ENCODE measurements at regions not wholly inside any gene's neighbourhood (a gene's known extent, or its start where the extent isn't known, plus 50 kb on each side); places are given as distances from the start of the nearest gene placed in this dataset.

DNA sequence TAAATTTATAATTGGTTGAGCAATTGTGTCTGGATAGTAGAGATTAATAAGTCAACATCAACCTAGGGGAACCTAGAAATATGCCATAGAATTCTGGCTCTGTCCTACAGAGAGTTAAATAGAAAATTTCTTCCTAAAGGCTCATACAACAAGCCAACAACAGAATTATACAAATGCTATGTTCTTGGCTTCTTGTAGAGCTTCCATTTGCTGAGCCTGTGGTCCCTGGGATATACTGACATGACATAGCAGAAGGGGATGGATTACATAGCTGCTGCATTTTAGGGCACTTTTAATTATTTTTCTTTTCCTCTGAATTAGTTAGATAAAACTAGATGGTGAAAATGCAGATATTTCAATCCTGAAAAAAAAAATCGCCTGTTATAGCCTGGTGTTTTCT lies 95.5 kb upstream of the ST6GAL2 start:
- no peaks in the 10 kb centered on the region for H3K36me3 ChIP-seq (ENCODE audit: insufficient read depth)
- H4K20me1 ChIP-seq (replicated peaks; ENCODE audit: insufficient read depth), result no peaks in the 10 kb centered on the region
- ATAC-seq, result no peak
- H3K27me3 Mint-ChIP-seq (ENCODE audit: insufficient read depth, low read depth, poor library complexity), result peaks cover 3% of the 10 kb centered on the region
- no peak overlapping the region for H3K4me3 ChIP-seq
- DNase-seq (ENCODE audit: low spot score), result no peak
- H3K4me1 Mint-ChIP-seq, result no peaks in the 10 kb centered on the region
- H3K4me2 ChIP-seq, result no peak overlapping the region
- no peaks in the 10 kb centered on the region for H3K36me3 Mint-ChIP-seq (ENCODE audit: low read depth)
- H3K27ac Mint-ChIP-seq, result no peak overlapping the region
- no peaks in the 10 kb centered on the region for H3K79me2 ChIP-seq (replicated peaks; ENCODE audit: insufficient read depth)
- TF ChIP-seq ZNF331 (CRISPR knock-in tag; IDR thresholded peaks at IDR 0.05; ENCODE audit: low read depth) (no peak), NANOG (IDR thresholded peaks at IDR 0.05; ENCODE audit: borderline replicate concordance) (no peak), ZNF114 (CRISPR knock-in tag; IDR thresholded peaks at IDR 0.05) (no peak), REST (IDR thresholded peaks at IDR 0.05; ENCODE audit: unreplicated experiment) (no peak), EZH2 (IDR thresholded peaks at IDR 0.05; ENCODE audit: low read depth, unreplicated experiment) (no peak), STAT1 (IDR thresholded peaks at IDR 0.05; ENCODE audit: unreplicated experiment) (no peak), JUNB (IDR thresholded peaks at IDR 0.05; ENCODE audit: unreplicated experiment) (no peak), POLR2AphosphoS5 (IDR thresholded peaks at IDR 0.05; ENCODE audit: low read depth) (no peak), EZH2phosphoT487 (IDR thresholded peaks at IDR 0.05; ENCODE audit: unreplicated experiment) (no peak), CREB1 (CRISPR knock-in tag; IDR thresholded peaks at IDR 0.05; ENCODE audit: low read depth) (no peak)
- TF ChIP-seq, protein P1, sequence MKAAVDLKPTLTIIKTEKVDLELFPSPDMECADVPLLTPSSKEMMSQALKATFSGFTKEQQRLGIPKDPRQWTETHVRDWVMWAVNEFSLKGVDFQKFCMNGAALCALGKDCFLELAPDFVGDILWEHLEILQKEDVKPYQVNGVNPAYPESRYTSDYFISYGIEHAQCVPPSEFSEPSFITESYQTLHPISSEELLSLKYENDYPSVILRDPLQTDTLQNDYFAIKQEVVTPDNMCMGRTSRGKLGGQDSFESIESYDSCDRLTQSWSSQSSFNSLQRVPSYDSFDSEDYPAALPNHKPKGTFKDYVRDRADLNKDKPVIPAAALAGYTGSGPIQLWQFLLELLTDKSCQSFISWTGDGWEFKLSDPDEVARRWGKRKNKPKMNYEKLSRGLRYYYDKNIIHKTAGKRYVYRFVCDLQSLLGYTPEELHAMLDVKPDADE (IDR thresholded peaks at IDR 0.05), result no peak
- TF ChIP-seq, protein P2, sequence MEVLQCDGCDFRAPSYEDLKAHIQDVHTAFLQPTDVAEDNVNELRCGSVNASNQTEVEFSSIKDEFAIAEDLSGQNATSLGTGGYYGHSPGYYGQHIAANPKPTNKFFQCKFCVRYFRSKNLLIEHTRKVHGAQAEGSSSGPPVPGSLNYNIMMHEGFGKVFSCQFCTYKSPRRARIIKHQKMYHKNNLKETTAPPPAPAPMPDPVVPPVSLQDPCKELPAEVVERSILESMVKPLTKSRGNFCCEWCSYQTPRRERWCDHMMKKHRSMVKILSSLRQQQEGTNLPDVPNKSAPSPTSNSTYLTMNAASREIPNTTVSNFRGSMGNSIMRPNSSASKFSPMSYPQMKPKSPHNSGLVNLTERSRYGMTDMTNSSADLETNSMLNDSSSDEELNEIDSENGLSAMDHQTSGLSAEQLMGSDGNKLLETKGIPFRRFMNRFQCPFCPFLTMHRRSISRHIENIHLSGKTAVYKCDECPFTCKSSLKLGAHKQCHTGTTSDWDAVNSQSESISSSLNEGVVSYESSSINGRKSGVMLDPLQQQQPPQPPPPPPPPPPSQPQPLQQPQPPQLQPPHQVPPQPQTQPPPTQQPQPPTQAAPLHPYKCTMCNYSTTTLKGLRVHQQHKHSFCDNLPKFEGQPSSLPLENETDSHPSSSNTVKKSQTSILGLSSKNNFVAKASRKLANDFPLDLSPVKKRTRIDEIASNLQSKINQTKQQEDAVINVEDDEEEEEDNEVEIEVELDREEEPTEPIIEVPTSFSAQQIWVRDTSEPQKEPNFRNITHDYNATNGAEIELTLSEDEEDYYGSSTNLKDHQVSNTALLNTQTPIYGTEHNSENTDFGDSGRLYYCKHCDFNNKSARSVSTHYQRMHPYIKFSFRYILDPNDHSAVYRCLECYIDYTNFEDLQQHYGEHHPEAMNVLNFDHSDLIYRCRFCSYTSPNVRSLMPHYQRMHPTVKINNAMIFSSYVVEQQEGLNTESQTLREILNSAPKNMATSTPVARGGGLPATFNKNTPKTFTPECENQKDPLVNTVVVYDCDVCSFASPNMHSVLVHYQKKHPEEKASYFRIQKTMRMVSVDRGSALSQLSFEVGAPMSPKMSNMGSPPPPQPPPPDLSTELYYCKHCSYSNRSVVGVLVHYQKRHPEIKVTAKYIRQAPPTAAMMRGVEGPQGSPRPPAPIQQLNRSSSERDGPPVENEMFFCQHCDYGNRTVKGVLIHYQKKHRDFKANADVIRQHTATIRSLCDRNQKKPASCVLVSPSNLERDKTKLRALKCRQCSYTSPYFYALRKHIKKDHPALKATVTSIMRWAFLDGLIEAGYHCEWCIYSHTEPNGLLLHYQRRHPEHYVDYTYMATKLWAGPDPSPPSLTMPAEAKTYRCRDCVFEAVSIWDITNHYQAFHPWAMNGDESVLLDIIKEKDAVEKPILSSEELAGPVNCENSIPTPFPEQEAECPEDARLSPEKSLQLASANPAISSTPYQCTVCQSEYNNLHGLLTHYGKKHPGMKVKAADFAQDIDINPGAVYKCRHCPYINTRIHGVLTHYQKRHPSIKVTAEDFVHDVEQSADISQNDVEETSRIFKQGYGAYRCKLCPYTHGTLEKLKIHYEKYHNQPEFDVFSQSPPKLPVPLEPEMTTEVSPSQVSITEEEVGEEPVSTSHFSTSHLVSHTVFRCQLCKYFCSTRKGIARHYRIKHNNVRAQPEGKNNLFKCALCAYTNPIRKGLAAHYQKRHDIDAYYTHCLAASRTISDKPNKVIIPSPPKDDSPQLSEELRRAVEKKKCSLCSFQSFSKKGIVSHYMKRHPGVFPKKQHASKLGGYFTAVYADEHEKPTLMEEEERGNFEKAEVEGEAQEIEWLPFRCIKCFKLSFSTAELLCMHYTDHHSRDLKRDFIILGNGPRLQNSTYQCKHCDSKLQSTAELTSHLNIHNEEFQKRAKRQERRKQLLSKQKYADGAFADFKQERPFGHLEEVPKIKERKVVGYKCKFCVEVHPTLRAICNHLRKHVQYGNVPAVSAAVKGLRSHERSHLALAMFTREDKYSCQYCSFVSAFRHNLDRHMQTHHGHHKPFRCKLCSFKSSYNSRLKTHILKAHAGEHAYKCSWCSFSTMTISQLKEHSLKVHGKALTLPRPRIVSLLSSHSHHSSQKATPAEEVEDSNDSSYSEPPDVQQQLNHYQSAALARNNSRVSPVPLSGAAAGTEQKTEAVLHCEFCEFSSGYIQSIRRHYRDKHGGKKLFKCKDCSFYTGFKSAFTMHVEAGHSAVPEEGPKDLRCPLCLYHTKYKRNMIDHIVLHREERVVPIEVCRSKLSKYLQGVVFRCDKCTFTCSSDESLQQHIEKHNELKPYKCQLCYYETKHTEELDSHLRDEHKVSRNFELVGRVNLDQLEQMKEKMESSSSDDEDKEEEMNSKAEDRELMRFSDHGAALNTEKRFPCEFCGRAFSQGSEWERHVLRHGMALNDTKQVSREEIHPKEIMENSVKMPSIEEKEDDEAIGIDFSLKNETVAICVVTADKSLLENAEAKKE (CRISPR knock-in tag; IDR thresholded peaks at IDR 0.05), result no peak
- TF ChIP-seq, protein P3, sequence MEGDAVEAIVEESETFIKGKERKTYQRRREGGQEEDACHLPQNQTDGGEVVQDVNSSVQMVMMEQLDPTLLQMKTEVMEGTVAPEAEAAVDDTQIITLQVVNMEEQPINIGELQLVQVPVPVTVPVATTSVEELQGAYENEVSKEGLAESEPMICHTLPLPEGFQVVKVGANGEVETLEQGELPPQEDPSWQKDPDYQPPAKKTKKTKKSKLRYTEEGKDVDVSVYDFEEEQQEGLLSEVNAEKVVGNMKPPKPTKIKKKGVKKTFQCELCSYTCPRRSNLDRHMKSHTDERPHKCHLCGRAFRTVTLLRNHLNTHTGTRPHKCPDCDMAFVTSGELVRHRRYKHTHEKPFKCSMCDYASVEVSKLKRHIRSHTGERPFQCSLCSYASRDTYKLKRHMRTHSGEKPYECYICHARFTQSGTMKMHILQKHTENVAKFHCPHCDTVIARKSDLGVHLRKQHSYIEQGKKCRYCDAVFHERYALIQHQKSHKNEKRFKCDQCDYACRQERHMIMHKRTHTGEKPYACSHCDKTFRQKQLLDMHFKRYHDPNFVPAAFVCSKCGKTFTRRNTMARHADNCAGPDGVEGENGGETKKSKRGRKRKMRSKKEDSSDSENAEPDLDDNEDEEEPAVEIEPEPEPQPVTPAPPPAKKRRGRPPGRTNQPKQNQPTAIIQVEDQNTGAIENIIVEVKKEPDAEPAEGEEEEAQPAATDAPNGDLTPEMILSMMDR (conservative IDR thresholded peaks at IDR 0.05; ENCODE audit: low read depth in 2 of 2), result no peak
- no peaks in the 10 kb centered on the region for H3K9me3 Mint-ChIP-seq
- no peaks in the 10 kb centered on the region for H3F3A ChIP-seq (replicated peaks; ENCODE audit: low read depth)
- H3K27me3 ChIP-seq (ENCODE audit: insufficient read depth), result no peaks in the 10 kb centered on the region
- H3K4me3 Mint-ChIP-seq, result no peak overlapping the region
- no peak overlapping the region for H3K27ac ChIP-seq (ENCODE audit: low read depth)
- H3K9me2 ChIP-seq (ENCODE audit: insufficient read depth), result no peaks in the 10 kb centered on the region
- H2AFZ ChIP-seq, result no peak overlapping the region
- H3K4me1 ChIP-seq (ENCODE audit: insufficient read depth), result no peaks in the 10 kb centered on the region
